Brain pericyte (primary cell): ENCODE measurements at regions not wholly inside any gene's neighbourhood (a gene's known extent, or its start where the extent isn't known, plus 50 kb on each side); places are given as distances from the start of the nearest gene placed in this dataset.
"Not testable (repeated sequence)": the region's sequence is repeated elsewhere in the genome, so short reads cannot be mapped to it uniquely, and the experiment has no call there.

ENCODE experiments used
- DNase-seq: peaks from one replicate; pipeline ENCODE4 v3.0.0-alpha.2; 2012; ENCODE audit warnings: low read depth, low spot score

DNA sequence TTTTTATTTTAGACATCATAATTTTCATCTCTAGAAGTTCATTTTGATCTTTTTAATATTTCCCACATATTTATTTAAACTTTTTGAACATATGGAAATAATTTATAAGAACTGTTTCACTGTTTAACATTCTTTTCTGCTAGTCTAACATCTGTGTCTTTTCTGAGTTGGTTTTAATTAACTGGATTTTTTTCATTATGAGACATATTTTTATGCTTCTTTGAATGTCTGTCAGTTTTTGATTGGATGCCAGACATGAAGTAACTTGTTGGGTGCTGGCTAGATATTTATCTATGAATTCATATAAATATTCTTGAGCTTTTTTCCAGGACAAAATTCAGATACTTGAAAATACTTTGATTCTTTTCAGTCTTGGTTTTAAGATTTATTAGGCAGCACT, 317.8 kb upstream of the NCAM1 start:
- DNase-seq: no peak

DNA sequence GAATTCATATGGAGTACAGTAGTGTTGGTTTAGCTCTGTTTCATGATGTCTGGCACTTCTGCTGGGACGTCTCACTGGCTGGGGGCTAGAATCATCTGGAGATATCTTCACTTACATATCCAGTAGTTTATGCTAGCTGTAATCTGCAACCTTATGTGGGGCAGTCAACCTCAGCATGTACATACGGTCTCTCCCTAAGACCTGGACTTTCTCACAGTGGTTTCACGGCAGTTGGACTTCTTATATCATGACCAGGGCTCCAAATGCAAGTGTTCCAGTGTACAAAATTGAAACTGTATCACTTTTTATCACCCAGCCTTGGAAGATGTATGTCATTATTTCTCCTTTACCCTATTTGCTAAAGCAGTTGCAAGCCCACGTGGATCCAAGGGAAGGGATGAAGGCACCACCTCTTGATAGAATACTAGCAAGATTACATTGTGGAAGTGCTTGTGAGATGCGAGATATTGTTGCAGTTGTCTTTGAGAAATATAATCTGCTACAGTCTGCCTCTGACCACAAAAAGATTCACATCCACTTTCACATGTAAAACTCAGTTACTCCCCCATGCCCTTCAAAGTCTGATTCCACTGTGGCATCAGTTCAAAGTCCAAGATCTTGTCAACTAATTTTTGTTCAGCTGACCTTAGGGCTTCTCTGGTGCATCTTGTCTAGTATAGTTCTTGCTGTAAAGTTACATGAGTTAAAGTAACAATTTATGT, 316.6 kb upstream of the NCAM1 start:
- DNase-seq: no peak

DNA sequence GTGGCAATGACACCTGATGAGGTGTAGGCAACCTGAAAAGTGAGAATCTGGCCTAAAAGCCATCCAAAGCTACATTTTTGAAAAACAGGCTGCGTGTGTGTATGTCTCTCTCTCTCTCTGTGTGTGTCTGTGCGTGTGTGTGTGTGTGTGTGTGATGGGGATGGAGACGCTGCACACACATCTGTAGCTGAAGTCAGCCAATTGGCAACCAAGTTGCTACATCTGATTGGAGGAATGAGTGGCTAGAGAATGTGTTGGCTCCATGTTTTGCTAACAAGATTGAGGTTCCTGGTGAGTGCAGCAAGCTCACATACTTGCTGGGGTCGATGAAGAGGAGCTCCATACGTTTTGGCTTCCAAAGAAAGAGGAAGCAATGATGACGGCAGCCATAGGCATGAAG, 311.4 kb upstream of the NCAM1 start:
- DNase-seq: no peak

DNA sequence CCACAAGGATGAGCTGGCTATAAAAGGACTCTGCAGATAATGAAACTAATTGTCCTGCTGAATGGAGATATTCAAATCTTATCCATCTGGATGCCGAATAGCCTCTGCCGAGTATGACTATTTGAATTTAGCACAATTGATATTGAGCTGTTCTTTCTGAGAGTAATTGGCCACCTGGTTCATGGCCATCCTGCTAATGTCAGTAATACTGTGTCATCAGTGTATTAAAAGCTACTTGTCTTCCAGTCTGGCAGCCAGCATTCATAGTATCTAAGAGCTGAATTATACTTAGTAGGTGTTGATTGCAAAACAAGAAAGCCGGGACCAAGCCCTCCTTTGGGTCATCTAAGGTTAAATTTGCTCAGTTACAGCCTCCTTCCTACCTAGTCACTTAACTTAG, 310.7 kb upstream of the NCAM1 start:
- DNase-seq: no peak

DNA sequence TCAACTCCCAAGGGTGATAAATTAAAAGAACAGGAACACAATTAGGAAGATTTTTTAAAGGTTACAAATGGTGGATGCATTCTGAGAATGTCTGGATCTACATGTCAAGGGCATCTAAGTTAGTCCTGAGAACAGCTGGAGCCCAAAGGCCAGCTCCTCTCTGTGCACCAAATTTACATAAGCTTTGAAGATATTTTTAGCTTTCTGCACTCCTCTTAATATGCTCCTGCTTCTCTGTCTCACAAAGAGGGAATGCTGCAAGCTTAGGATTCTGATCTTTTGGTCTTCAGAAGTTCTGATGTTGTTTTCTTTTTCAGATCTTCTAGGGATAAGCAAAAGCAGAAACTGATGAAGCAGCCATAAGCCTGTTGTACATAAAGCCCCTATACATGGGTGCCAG, 309.8 kb upstream of the NCAM1 start:
- no peak for DNase-seq

DNA sequence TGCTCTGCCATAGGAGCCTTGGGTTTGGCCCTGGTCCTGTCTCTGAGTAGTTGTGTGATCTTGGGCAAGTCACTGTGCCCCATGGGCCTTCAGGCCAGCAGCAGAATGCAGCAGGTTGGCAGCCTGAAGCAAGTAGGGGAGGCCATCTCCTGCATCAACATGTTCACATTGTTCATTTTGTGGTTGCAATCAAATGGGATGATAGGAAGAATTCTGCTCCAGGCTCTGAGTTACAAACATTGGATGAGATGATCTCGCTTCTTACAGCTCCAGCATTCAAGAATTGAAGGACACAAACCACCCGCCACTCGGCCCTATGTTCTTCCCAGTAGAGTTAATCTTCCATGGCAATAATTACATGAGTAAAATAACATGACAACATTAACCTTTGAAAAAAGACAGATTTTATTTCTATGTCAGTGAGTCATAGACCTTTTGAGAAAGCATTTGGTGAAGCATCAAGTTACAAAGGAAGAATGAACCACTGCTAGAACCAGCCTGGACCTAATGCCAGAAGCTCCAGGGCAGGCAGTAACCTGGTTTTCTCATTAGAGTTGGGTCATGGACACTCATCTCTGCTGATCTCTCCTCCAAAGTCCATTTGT, 308.3 kb upstream of the NCAM1 start:
- no peak for DNase-seq

DNA sequence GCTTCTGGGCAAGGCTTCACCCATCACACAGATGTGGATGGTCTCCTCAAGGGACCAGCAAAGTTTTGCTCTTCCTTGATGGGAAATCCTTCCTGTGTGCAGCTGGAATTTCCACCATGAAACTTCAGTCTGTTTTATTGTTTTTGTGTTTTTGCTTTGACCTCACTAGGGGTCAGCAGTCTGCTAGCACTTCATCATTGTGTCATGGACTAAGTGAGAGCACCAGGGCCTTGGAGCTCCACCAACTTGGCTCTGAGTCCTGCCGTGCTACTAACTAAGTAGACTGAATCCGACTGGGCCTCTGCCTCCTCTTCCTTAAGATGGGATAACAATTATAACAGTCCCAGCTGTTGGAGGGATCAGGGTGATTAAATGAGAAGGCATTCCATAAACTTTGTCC, 305.8 kb upstream of the NCAM1 start:
- no peak for DNase-seq

DNA sequence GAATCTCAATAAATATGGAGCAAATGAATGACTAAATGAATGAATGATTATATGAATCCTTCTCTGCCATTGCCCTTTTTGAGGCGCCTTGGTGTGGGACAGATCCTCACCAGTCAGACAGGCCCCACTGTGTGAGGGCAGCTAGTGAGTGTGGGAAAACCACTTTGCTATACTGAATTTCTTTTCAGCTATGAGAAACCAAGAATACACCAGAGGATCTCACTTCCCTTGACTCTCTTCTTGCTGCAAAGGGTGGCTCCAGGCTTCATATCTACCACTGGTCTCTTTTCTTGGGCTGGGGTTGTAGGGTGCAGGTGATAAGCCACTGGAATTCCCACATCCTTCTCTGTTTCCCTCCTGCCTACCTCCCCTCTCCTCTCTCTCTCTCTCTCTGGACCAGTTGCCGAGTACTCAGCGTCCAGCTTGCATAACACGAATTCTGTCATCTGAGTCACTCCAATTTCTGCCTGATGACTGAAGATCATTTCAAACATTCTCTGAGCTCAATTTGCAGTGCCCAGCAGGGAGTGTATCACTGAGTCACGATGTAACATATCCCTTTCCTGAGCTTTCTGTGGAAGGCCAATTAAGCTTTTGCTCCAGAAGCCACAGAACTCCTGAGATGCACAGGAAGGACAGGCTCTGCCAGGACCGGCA, 304.3 kb upstream of the NCAM1 start:
- DNase-seq: no peak

DNA sequence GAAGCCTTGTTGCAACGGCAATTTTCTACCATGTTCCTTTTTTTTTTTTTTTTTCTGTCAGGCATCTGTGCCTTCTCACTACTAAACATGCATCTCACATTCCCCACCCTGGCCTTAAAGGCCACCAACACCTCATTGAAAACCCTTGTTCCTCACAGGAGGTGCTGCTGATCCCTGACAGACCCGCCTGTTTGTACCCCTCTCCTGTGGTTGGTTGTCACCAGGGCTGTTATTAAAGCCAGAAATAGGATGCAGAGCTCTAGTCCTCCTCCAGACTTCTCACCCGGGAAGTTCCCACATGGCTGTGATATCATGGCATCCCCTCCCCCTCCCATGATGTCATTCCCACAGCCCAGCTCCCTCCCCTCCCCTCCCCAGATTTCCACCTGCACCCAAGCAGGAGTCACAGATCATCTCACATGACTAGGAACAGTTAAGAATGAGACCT, 302.8 kb upstream of the NCAM1 start:
- no peak for DNase-seq

DNA sequence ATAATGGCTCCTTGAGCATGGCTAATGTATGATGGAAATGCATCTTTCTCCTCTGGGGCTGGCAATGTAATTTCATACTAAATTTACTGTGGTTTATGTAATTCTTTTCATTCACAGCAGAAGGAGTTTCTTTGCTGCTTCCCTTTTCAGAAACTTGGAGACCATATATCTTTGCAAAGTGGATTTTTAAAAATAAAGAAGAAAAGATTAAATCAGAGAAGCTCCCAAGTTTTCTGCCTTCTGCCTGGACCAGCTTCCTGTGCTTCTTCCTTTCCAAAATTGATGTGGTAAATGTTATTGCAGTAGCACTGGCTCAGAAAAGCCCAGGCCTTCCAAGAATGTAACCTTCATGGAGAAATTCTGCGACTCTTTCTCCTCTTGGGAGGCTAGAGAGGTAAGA, 300.1 kb upstream of the NCAM1 start:
- DNase-seq: no peak

DNA sequence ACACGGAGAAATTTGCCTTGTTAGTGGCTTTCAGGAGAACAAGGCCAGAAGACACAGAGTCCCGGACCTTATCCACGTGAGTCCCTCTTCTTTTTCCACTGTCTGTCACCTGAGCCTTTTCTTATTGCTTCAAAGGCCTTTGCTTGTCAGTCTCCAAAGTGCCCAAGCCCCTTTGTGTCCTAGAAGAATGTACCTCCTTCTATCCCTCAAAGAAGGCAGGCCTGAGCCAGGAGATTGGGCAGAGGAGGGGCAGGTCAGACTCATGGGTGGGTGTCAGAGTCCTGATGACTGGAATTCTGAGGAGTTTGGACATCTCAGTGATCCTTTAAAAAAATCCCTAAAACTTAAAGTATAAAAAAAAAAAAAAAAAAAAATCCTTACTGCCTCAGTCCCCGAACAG, 299.6 kb upstream of the NCAM1 start:
- no peak for DNase-seq

DNA sequence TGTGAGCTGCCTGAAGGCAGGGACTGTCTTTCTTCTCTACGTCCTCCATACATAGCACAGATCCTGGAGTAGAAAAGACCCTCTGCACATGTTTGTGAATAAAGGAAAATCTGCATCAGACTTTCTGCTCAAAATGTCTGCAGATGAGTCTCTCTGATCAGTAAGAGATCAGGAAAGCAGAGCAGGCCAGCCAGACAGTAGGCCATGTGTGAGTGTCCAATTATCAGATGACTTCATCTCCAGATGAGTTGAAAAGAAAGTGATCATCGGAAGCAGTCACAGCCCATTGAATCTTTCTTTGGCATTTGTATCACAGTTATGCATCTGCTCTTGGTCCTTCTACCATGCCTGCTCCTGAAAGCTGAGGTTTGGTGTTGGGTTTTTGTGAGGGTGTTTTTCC, 298.7 kb upstream of the NCAM1 start:
- no peak for DNase-seq

DNA sequence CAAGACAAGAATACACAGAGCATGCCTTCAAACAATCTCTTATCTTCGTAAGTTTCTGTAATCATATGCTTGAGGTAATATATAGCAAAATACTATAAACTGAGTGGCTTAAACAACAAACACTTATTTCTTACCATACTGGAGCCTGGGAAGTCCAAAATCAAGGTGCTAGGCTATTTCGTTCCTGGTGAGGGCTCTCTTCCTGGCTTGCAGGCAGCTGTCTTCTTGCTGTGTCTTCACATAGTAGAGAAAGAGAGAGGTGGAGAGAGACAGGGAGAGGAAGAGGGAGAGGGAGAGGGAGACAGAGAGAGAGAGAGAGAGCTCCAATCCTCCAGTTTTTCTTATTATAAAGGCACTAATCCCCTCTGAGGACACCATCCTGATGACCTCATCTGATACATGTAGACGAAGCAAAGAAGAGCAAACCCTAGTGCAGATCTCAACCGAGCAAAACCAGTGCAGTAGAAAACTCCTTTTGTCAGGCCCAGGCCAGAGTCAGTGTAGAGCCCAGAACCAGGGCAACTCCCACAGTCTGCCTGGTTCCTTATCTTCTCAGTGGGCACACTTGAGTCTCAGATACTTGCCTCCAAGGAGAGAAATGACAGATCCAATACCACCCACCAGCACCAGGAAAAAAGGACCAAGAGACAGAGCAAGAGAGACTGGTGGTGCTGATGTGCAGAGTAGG, 297.1 kb upstream of the NCAM1 start:
- no peak for DNase-seq

DNA sequence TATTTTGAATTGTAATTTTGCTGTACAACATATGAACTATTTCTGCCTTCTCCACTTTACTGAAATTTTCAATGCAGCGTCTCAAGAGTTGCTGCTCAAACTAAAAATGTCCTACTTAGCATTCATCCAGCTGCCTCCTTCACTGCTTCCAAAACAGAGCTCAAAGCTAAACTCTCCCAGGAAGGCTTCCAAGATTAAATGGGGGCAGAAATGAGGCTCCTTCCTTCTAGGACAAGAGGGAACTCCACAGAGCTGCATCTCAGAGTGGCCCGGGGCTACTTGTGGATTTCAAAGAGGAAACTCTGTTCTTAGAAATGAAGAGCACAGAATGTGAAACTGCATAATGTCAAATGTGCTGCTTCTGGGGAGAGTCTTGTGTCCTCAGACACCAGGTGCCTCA, 295.9 kb upstream of the NCAM1 start:
- no peak for DNase-seq

DNA sequence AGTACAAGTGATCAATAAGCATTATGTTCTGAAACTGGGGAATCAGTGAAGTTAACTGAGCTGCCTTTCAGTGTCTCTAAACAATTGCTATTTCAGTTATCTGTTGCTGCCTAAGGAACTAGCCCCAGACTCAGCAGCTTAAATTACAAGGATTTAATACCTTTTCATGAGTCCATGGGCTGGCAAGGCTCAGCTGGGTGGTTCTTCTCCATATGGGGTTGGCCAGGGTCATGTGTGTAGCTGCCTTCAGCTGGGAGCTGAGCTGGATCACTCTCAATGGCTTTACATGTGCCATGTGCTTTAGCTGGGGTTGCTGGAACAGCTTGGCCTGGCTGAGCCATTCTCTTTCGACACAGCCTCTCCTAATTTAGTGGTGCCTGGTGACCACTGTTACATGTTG, 295.0 kb upstream of the NCAM1 start:
- no peak for DNase-seq

DNA sequence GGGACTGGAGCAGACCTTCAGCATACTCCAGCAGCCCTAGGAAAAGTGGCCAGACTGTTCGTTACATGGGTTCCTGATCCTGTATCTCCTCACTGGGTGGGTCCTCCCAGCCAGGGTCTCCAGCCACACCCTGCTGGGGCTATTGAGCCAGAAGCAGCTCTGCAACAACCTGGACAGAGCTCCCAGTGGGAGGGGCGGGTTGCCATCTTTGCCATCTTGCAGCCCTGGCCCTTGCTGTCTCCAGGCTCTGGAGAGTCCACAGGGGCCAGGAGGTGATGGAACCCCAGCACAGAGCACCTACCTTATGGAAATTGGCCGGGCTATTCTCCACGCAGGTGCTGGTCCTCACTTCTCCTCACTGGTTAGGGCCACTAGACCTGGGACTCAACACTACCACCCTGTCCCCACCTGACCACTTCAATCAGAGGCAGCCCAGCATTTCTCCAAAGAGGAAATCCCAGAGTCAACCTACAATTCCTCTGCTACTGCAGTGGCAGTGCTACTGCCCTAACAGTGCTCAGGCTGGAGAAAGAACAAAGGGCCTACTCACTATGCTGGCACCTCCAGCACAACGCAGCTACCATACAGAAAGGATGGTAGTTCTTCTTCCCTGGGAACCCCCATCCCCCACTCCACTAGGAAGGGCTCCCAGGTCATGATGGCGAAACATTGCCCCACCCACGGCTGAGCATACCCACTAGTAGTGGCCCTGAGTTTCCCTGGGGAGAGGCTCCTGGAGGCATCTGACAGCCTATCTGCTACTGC, 290.2 kb upstream of the NCAM1 start:
- no peak for DNase-seq

DNA sequence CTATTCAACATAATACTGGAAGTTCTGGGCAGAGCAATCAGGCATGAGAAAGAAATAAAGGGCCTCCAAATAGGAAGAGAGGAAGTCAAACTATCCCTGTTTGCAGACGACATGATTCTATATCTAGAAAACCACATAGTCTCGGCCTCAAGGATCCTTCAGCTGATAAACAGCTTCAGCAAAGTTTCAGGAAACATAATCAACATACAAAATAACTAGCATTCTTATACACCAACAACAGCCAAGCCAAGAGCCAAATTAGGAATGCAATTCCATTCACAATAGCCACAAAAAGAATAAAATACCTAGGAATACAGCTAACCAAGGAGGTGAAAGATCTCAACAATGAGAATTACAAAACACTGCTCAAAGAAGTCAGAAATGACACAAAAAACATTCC, 287.8 kb upstream of the NCAM1 start:
- DNase-seq: not testable (repeated sequence)

DNA sequence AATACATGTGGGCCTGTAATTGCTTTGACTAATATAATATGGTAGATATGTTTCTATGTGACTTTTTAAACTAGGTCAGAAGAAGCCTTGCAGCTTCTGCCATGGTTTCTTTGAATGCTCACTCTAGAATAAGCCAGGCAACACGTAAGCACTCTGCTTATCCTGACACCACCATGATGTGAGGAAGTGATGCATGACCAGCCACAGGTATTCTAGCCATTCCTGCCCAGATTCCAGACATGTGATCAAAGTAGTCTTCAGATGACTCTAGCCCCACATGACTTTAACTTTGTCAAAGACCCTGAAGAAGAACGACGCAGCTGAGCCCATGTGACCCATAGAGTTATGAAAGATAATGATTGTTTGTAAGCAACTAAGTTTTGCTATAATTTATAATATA, 276.1 kb upstream of the NCAM1 start:
- no peak for DNase-seq

DNA sequence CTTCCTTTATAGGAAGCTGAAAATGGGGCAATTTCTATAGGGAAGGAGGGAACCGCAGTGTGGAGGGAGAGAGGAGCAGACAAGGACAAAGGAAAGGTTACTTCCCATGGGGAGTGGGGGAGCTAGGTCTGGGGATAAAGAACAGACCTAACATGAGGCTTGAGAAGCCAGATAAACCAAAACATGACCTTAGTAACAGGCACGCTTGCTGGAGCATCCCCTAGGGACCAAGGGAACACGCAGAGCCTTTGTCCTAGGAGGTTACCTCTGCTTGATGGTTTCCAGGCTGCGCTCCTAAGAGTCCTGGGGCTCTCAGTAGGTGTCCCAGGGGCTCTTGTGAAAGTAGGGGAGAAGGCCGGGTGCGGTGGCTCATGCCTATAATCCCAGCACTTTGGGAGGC, 271.4 kb upstream of the NCAM1 start:
- DNase-seq: no peak

DNA sequence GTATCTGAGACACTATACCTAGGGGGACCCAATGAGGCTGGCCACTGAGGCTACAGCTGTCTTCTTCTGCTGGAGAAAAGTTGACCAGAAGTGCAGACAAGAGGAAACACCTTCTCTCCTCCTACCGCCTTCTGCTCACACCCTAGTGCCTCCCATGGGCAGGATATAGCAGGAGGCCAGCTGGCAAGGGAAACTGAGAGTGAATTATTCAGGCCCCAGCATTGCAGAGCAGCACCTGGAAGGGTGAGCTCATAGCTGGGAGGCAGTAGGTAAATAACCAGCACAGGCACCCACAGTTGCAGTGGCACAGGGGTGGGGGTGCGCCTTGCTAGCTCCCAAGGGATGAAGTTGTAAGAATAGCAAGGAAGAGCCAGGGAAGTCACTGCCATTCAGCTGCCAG, 267.4 kb upstream of the NCAM1 start:
- DNase-seq: no peak

DNA sequence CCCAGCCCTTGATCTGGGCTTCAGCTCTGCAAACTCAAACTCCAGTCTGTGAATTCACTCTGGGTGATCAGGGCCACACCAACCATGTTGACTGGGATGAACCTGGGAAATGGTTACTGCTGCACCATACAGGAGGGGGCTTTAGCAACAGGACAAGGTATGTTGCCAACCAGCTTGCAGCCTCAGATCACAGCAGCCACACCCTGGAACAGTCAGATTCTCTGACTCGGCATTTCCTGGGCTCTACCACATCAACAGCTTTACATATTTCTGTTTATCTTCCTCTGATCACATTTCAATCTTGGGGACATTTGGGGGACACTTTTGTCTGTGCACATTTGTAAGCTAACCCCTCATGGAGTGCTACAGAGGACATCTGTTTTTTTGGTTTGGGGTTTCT, 267.0 kb upstream of the NCAM1 start:
- no peak for DNase-seq

DNA sequence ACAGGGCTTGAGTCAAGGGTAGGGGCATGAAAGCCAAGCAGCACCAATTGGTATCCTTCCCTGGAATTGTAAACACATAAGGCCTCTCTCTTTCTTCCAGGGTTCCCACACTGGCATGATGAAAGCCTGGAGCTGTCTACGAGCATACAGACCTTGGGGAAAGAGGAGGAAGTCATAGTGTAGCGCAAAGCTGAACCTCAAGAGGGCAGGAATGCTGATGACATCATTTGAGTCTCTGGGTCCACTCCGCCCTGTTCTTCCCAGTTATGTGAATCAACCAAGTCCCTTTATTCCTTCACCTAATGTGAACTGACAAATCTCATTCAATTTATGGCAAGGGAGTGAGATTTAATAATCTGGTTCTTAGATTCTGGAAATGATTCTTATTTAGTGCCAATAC, 266.4 kb upstream of the NCAM1 start:
- no peak for DNase-seq
